HG03159 (cell line): ENCODE measurements at regions not wholly inside any gene's neighbourhood (a gene's known extent, or its start where the extent isn't known, plus 50 kb on each side); places are given as distances from the start of the nearest gene placed in this dataset.
A peak's percentile ranks its signal among the peaks of the same experiment; 100 is the strongest.
"Not testable (repeated sequence)": the region's sequence is repeated elsewhere in the genome, so short reads cannot be mapped to it uniquely, and the experiment has no call there.

Source experiments
- ATAC-seq: cut with Tn5 transposase; IDR thresholded peaks from one replicate; pipeline ENCODE4 v1.9.1; 2021; ENCODE audit warnings: mild to moderate bottlenecking, moderate library complexity; ENCODE audit not compliant: unreplicated experiment

DNA sequence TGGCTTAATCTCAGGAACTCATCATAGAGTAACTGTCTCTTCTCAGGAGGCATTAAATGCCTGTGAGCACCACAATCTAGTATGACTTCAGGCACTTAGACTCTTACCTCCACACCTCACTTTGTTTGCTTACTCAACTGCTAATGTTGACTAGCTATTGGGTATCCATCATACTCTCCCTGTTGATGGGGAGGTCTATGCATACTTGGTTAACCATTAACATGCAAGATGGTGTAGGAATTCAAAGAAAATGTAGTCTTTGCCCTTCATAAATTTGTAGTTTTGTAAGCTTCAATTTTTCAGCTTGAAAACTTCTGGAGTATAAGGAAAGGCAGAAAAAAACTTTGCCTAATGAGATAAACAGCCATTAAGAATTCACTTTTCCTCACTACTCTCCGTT, 501.0 kb upstream of the MARCKS start:
- ATAC-seq: no peak

DNA sequence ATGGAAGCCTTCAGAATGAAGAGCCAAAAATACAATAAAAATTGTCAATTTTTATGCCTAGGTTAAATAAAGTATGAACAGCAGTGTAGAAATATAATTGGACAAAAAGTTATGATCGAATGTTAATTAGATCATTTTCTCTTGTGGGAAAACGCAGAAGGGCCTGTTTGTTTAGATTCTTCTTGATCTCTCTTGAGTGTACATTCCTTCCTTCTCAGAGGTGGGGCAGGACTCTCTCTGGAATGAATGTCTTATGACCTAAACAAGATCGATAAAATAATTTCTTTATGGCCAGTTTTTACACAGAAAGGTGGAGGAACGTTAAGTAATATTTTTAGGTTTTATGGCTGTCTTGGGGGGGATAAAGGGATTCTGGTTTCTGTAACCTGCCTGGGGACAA, 500.1 kb upstream of the MARCKS start:
- ATAC-seq: no peak

DNA sequence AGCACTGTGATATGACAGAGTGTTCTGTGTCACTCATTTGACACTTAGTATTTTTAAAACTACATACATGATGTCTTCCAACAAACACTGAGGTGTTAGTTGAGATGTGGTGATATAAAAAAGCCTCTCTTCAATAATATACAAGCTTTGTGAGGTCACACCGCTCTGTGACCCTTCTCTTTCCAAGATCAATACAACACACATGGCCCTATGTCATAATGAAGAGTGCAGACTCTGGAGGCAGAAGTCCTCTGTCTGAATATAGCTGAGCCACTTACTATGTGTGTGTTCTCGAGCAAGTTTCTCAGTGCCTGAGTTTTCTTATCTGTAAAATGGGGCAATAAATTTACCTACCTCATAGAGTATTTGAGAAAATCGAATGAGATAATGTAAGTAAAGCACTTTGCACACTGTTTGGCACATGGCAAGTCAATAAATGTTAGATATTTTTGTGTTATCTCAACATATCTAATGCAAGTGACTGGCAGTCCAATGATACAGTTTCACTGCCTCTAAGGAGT, 499.0 kb upstream of the MARCKS start:
- ATAC-seq: no peak

GRCh38 chr6:113359155-113360140, 497.7 kb upstream of the MARCKS start:
- ATAC-seq: no peak

DNA sequence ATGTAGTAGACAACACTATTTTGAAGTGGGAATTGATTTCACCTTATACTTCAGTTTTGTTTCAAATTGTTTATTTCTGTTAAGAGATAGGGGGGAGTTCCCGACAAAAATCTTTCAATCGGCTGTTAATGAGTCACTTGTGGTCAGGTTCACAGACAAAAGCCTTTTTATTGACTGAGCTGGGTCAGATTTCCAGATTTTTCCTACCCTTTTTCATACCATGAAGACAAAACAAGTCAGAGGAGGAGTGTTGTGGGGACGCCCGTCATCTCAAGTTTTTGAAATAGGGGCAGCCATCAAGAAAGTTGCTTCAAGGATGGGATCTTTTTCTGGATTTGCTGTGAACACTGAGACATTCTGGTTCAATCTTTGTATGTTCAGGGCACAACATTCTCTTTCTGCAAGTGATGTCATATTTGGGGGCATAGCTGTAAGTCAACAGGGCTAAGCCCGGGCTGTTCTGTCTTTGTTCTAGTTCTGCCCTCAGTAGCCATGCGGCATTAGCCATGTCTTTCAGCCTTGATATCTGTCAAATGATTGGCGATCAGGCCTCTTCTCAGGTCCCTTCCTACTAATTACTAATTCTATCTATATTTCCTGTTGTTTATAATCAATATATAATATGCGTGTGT, 496.0 kb upstream of the MARCKS start:
- no peak for ATAC-seq

DNA sequence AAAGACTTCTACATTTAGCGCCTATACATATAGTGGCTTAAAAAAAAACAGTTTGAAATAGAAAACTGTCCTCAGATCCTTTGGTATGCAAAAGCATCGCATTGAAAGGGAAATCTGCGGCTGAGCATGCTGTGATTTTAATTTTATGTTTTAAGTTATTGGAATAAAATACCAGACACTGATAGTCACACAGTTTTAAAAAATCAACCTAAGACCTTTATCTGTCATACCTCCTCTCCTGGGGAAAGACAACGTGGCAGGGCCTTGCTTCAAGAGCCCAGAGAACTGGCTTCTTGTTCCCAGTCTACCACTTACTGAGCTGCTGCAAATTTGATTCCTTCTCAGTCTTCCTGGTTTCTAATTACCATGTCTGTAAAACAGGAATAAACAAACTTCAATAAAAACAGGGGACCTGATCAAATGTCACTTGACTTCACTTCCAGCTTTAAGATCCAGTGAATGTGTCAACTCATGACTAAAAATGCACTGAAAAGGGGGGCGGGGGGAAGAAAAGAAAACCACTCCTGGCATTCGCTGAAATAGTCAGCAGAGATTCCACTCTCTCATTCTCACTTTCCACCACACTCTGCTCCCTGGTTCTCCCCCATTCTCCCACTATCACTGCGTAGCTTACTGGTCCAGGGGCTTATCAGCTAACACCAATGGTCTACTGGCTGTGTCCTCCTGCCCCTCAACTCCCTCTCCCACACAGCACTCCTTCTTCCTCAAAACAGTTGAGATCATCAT, 494.7 kb upstream of the MARCKS start:
- no peak for ATAC-seq

- no peak for ATAC-seq
Measured at GRCh38 chr6:113363048-113363798, 493.9 kb upstream of the MARCKS start.

DNA sequence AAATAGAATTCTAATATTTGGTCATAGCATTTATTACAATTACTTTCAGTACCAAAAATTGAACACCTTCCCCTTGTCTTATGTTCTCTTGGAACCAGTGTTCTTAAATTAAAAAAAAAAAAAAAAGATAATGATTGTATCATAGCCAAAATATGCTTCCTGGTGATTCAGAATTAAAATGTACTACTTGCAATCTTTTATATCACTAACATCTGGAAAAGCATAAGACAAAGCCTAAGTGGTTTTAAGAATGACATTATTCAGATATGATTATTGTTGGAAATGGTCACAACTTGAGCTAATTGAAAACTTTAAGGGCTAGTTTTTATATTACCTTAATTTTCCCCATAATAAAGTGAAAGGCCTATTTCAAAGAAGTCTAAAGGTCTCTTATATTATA, 493.3 kb upstream of the MARCKS start:
- no peak for ATAC-seq

GRCh38 chr6:113364766-113365165, 492.4 kb upstream of the MARCKS start:
- ATAC-seq: no peak

- no peak for ATAC-seq
Measured at GRCh38 chr6:113365191-113365590, 492.0 kb upstream of the MARCKS start.

GRCh38 chr6:113366505-113366904, 490.6 kb upstream of the MARCKS start:
- ATAC-seq: no peak

- no peak for ATAC-seq
Measured at GRCh38 chr6:113370508-113371502, 486.3 kb upstream of the MARCKS start.

DNA sequence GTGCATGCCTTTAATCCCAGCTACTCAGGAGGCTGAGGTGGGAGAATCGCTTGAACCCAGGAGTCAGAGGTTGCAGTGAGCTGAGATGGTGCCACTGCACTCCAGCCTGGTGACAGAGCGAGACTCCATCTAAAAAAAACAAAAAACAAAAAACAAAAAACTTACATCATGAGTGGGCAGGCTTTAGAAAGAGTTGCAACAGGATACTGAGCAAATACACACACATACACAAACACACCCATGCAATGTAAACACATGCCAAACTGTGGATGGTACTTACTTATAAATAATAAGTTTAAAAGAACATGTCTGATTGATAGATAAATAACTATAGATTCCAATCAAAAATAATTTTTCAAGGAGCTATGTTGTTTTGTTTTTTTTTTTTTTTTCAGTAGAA, 481.7 kb upstream of the MARCKS start:
- ATAC-seq: not testable (repeated sequence)

DNA sequence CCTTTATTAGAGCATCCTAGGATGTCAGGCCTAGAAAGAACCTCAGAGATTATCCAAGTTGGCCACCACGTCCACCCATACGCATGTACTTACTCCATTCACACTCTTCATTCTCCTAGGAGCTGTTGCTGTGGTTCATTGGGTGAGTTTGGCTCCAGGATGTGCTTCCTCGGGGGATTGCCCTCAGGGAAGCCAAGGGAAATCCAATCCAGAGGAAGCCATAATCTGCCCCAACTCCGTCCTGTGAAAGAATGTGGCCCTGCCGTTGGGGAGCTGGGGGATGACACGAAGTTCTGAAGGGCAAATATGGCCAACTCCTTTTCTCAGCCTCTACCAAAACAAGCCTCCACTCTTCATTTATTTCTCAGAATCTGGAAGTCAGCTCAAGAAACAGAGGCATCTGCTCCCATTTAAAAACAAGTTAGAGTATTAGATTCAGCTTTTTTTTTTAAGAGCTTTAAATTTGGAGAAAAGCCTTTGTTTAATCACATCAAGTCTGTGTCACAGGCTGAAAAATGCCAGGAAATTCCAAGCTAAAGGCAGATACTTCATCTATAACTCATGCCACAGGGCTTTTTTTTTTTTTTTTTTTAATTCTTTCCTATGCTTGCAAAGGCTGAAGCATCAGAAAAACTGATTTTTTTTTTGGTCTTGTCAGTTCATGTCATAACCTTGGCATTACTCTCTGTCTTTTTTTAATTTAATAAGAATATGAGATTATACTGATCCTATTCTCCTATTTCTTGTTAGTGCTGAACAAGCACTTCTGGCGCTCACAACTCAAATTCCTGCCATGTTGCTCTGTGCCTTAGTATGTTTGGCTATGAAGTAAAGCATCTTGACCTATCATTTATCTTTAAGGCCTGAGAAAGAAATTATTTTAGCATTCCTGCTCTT, 480.9 kb upstream of the MARCKS start:
- no peak for ATAC-seq

DNA sequence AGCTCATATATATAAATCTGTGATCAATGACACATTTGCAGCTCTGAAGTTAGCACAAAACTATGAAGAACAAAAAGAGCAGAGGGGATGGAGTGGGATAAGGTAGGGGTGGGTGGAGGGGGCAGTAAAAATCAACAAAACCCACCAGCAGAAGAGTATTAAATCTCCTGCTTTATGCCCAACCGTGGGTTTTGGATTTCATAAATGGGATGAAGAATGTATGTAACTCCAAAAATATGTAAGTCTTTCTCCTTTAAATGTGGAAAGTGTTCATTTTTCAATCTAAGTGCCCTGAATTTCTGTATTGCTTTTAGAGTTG, 480.3 kb upstream of the MARCKS start:
- no peak for ATAC-seq

- peak; percentile 73 for ATAC-seq
Measured at GRCh38 chr6:113377362-113377942, 479.7 kb upstream of the MARCKS start.

GRCh38 chr6:113380591-113380990, 476.6 kb upstream of the MARCKS start:
- no peak for ATAC-seq

DNA sequence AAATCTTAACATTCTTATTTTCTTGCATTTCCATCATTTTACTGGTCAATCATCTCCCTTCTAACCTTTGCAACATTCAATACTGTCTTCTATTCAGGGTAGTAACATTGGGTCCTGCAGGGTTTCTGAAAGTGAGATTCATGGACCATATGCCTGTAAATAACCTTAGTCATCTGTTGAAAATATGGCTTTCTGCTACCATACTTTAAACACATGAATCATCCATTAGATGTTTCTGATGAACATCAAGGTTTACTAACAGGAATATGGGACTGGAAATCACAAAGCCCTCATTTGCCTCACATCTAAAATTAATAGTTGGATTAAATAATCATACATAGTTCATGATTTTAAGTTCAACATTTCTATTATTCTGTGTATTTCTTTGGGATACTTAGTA, 475.9 kb upstream of the MARCKS start:
- ATAC-seq: no peak
